CD4-positive, alpha-beta T cell (primary cell): ENCODE measurements at regions not wholly inside any gene's neighbourhood (a gene's known extent, or its start where the extent isn't known, plus 50 kb on each side); places are given as distances from the start of the nearest gene placed in this dataset.

Experiments used
- ATAC-seq: fragments of 200-7000 bp; cut with Tn5 transposase; one replicate; pipeline ENCODE4 v1.10.0; 2022; ENCODE audit warnings: mild to moderate bottlenecking; ENCODE audit not compliant: poor library complexity
- CTCF ChIA-PET: fragments of 350-600 bp; sonication (Branson Sonifier 250); formaldehyde crosslinking; loops from one replicate; lab custom pipeline; 2021; ENCODE audit warnings: antibody characterized with exemption, inconsistent platforms; lab: Charles Lee
- POLR2A ChIA-PET: fragments of 350-600 bp; sonication (Branson Sonifier 250); formaldehyde crosslinking; loops from one replicate; lab custom pipeline; 2021; ENCODE audit warnings: antibody characterized with exemption, inconsistent platforms; lab: Charles Lee
- DNase-seq, 14 experiments: peaks; one replicate each; pipeline ENCODE4 v3.0.0-alpha.2; 2013 to 2020; ENCODE audit warnings: mixed read lengths in 2 of 14
- H3K27ac ChIP-seq, 2 donors: one replicate each; pipeline versions ENCODE4 v1.5.1 to v1.7.0; 2013; ENCODE audit warnings: low read length in 2 of 2, low read depth in 1 of 2, mild to moderate bottlenecking in 1 of 2
- H3K27me3 ChIP-seq, 2 experiments: 1 replicate in 1 of 2; 2 replicates in 1 of 2; pipeline versions ENCODE4 v1.6.1 to v1.7.0; 2013; ENCODE audit warnings: low read length in 2 of 2, control low read depth in 1 of 2, mild to moderate bottlenecking in 1 of 2, moderate library complexity in 1 of 2; ENCODE audit not compliant: insufficient read depth in 2 of 2, control insufficient read depth in 1 of 2
- H3K36me3 ChIP-seq: one replicate; pipeline ENCODE4 v1.6.1; 2013; ENCODE audit warnings: low read length, control low read depth; ENCODE audit not compliant: insufficient read depth
- H3K4me1 ChIP-seq: one replicate; pipeline ENCODE4 v1.6.1; 2013; ENCODE audit warnings: low read length, control low read depth; ENCODE audit not compliant: insufficient read depth
- H3K4me3 ChIP-seq: one replicate; pipeline ENCODE4 v1.5.1; 2013; ENCODE audit warnings: mild to moderate bottlenecking, low read length, moderate library complexity
- H3K9me3 ChIP-seq, 2 experiments: 1 replicate in 1 of 2; 2 replicates in 1 of 2; pipeline versions ENCODE4 v1.6.1 to v1.7.0; 2013; ENCODE audit warnings: low read length in 2 of 2, mild to moderate bottlenecking in 2 of 2, control low read depth in 1 of 2, moderate library complexity in 1 of 2; ENCODE audit not compliant: control insufficient read depth in 1 of 2, insufficient read depth in 1 of 2
- H3K27ac Mint-ChIP-seq: one replicate; pipeline ENCODE4 v1.8.0; 2020; ENCODE audit warnings: mixed read lengths
- H3K27me3 Mint-ChIP-seq: one replicate; pipeline ENCODE4 v1.8.0; 2021; ENCODE audit warnings: mixed read lengths
- H3K36me3 Mint-ChIP-seq: one replicate; pipeline ENCODE4 v1.8.0; 2021; ENCODE audit warnings: low read depth, mixed read lengths
- H3K4me1 Mint-ChIP-seq: one replicate; pipeline ENCODE4 v1.8.0; 2021; ENCODE audit warnings: low read depth, mixed read lengths
- H3K4me3 Mint-ChIP-seq: one replicate; pipeline ENCODE4 v1.8.0; 2020; ENCODE audit warnings: mild to moderate bottlenecking, mixed read lengths
- H3K9me3 Mint-ChIP-seq: one replicate; pipeline ENCODE4 v1.8.0; 2020; ENCODE audit warnings: mixed read lengths
- CTCF ChIP-seq: fragments of 200-600 bp; IDR thresholded peaks from one replicate; pipeline ENCODE4 v1.8.0; 2022; ENCODE audit warnings: antibody characterized with exemption, mild to moderate bottlenecking
- intact Hi-C, 2 experiments: fragments of 100-400 bp; cut with DNase I in 1 of 2; cut with micrococcal nuclease in 1 of 2; formaldehyde crosslinking; loops; one replicate each; pipeline versions ENCODE4 v1.15.1 to v1.9.0; 2023 to 2025; cut with DNase I, micrococcal nuclease

DNA sequence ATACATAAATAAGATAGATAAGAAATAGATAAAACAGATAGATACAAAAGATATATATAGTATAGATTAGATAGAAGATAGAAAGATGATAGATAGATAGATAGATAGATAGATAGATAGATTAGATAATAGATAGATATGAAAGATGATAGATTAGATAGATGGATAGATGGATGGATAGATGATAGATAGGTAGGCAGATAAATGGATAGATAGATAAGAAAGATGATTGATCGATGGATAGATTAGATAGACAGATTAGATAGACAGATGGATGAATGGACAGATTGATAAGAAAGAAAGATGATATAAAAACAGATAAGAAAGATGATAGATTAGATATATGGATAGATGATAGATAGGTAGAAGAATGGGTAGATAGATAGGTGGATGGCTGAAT, 90.3 kb downstream of the SMIM20 start:
- H3K4me3 Mint-ChIP-seq: no peak overlapping the region
- peaks cover 12% of the 10 kb centered on the region for H3K27me3 Mint-ChIP-seq
- H3K27ac Mint-ChIP-seq: no peak overlapping the region
- CTCF ChIA-PET: no interaction called here
- H3K36me3 Mint-ChIP-seq: no peaks in the 10 kb centered on the region
- ATAC-seq (no peak), DNase-seq (no peak)
- Histone ChIP-seq H3K36me3 (no peaks in the 10 kb centered on the region), H3K4me3 (no peak overlapping the region), H3K9me3 (peaks cover 0 to 3% of the 10 kb centered on the region in 2 experiments), H3K4me1 (no peaks in the 10 kb centered on the region), H3K27me3 (peaks cover 0 to 4% of the 10 kb centered on the region in 2 experiments), H3K27ac (no peak overlapping the region)
- no peak for TF ChIP-seq CTCF
- H3K9me3 Mint-ChIP-seq: peaks cover 6% of the 10 kb centered on the region
- no peaks in the 10 kb centered on the region for H3K4me1 Mint-ChIP-seq
- intact Hi-C loops: no loop called here
- POLR2A ChIA-PET: no interaction called here

GRCh38 chr4:26005764-26006163, 91.7 kb downstream of the SMIM20 start:
- Histone ChIP-seq H3K27ac (no peak overlapping the region), H3K36me3 (no peaks in the 10 kb centered on the region), H3K9me3 (peaks cover 0 to 3% of the 10 kb centered on the region in 2 experiments), H3K4me3 (no peak overlapping the region), H3K27me3 (peaks cover 0 to 4% of the 10 kb centered on the region in 2 experiments), H3K4me1 (no peaks in the 10 kb centered on the region)
- ChIA-PET CTCF (no interaction called here), POLR2A (no interaction called here)
- no peak overlapping the region for H3K4me3 Mint-ChIP-seq
- no peak for DNase-seq
- ATAC-seq: no peak
- no peak overlapping the region for H3K27ac Mint-ChIP-seq
- TF ChIP-seq CTCF: no peak
- intact Hi-C loops: no loop called here
- H3K4me1 Mint-ChIP-seq: no peaks in the 10 kb centered on the region
- peaks cover 20% of the 10 kb centered on the region for H3K27me3 Mint-ChIP-seq
- H3K36me3 Mint-ChIP-seq: no peaks in the 10 kb centered on the region
- peaks cover 13% of the 10 kb centered on the region for H3K9me3 Mint-ChIP-seq

- no peak for TF ChIP-seq CTCF
- no peak for ATAC-seq
- POLR2A ChIA-PET: no interaction called here
- Mint-ChIP-seq H3K4me3 (no peak overlapping the region), H3K9me3 (peaks cover 13% of the 10 kb centered on the region), H3K27me3 (peaks cover 35% of the 10 kb centered on the region), H3K27ac (no peak overlapping the region), H3K4me1 (no peaks in the 10 kb centered on the region), H3K36me3 (no peaks in the 10 kb centered on the region)
- CTCF ChIA-PET: no interaction called here
- no peak overlapping the region for H3K27ac ChIP-seq
- H3K9me3 ChIP-seq: peaks cover 0 to 3% of the 10 kb centered on the region in 2 experiments
- no peak for DNase-seq
- intact Hi-C loops: no loop called here
- H3K27me3 ChIP-seq: peaks cover 0 to 4% of the 10 kb centered on the region in 2 experiments
- H3K4me1 ChIP-seq: no peaks in the 10 kb centered on the region
- H3K36me3 ChIP-seq: no peaks in the 10 kb centered on the region
- H3K4me3 ChIP-seq: no peak overlapping the region
Observed at GRCh38 chr4:26008737-26009136, 94.7 kb downstream of the SMIM20 start.
